AG10803 (cell line): ENCODE measurements at regions not wholly inside any gene's neighbourhood (a gene's known extent, or its start where the extent isn't known, plus 50 kb on each side); places are given as distances from the start of the nearest gene placed in this dataset.
"Not testable (repeated sequence)": the region's sequence is repeated elsewhere in the genome, so short reads cannot be mapped to it uniquely, and the experiment has no call there.

ENCODE experiments used
- DNase-seq: peaks from one replicate; pipeline ENCODE4 v3.0.0; 2010; ENCODE audit warnings: low read depth
- H3K4me3 ChIP-seq: 2 replicates; pipeline ENCODE4 v1.5.1; 2011; ENCODE audit warnings: mild to moderate bottlenecking, low read length, control low read depth
- CTCF ChIP-seq: conservative IDR thresholded peaks from 2 replicates; pipeline ENCODE4 v1.5.1; 2011; ENCODE audit warnings: mild to moderate bottlenecking, low read length, control low read depth, inconsistent platforms

DNA sequence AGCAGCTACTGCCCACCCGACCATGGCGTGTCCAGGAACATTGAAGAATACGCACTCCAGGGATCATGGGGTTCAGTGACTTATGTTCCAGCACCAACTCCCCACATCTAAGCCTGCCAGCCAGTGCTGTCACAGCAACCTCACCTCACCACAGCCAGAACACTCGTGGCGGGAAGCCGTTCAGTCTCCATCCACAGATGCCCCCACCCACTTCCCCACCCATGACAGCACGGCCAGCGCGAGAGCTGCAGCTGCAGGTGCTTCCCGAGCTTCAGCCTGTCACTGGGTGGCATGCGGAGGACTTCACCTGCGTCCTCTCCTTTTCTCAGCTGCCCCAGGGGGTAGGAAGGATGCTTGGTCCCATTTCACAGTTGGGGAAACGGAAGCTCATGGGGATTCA lies 50.3 kb downstream of the RBFOX3 start:
- DNase-seq: no peak
- TF ChIP-seq CTCF: no peak
- no peak overlapping the region for H3K4me3 ChIP-seq

GRCh38 chr17:79559111-79559887 lies 51.6 kb downstream of the RBFOX3 start:
- DNase-seq: no peak
- no peak for TF ChIP-seq CTCF
- H3K4me3 ChIP-seq: no peak overlapping the region

GRCh38 chr17:79558091-79558900 lies 52.6 kb downstream of the RBFOX3 start:
- no peak for DNase-seq
- no peak overlapping the region for H3K4me3 ChIP-seq
- no peak for TF ChIP-seq CTCF

GRCh38 chr17:79557276-79558090 lies 53.4 kb downstream of the RBFOX3 start:
- H3K4me3 ChIP-seq: no peak overlapping the region
- no peak for TF ChIP-seq CTCF
- DNase-seq: no peak

- no peak for DNase-seq
- TF ChIP-seq CTCF: no peak
- no peak overlapping the region for H3K4me3 ChIP-seq
Measured at GRCh38 chr17:79556271-79556670, 54.6 kb downstream of the RBFOX3 start.

GRCh38 chr17:79555543-79555942 lies 55.3 kb downstream of the RBFOX3 start:
- H3K4me3 ChIP-seq: no peak overlapping the region
- TF ChIP-seq CTCF: no peak
- DNase-seq: no peak

DNA sequence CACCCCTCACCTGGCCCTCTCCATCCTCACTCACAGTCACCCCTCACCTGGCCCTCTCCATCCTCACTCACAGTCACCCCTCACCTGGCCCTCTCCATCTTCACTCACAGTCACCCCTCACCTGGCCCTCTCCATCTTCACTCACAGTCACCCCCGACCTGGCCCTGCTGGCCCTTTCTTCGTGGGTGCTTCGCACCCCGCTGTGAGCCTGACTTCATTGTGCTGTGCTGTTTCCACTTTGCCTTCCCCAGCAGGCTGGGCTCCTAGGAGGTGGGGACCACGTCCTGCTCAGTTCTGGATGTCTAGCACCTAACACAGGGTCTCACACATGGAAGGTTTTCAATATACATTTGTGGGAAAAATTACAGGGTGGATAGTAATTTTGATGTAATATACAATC lies 56.5 kb downstream of the RBFOX3 start:
- not testable (repeated sequence) for DNase-seq, H3K4me3 ChIP-seq
